ENCODE measurements at regions not wholly inside any gene's neighbourhood (a gene's known extent, or its start where the extent isn't known, plus 50 kb on each side); places are given as distances from the start of the nearest gene placed in this dataset.

DNA sequence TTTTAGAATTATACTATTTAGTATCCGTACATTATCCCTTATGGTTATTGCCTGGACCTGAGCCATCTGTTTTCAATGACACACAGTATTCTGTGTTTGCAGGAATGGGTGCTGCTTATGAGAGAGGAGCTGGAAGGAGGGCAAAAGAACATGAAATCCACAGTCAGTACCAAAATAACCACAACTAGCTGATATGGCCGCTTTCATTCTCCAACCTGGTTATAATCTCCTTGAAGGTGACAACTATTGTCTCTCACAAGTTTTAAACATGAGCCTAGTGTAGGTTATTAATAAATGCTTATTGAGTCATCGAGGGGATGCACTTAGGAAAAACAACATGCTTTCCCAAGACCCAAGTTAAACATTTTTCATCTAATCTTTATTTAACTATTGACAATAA lies 356.6 kb downstream of the BMP2 start:
- no peaks in the 10 kb centered on the region for H3K9me3 ChIP-seq
- intact Hi-C loops (cut with DNase I; ENCODE audit: low total_unique reads) (no loop called here), in situ Hi-C loops (cut with MboI; ENCODE audit: low pct_ligation_motif_present in 1 of 4, low pct_unique_long_range_greater_than_20kb in 1 of 4, low sequenced_read_pairs in 3 of 4) (no loop called here)
- H3K27me3 ChIP-seq, result no peaks in the 10 kb centered on the region
- 48 to 66% methylated on average over 2 to 3 of the region's 3 CpGs for WGBS, 2 donors (ENCODE audit: low coverage in 1 of 2)
- no peak overlapping the region for H3K27ac ChIP-seq
- no peaks in the 10 kb centered on the region for H3K36me3 ChIP-seq
- no peaks in the 10 kb centered on the region for H3K4me1 ChIP-seq
- no peak for DNase-seq
- no peak for TF ChIP-seq POLR2AphosphoS5 (IDR thresholded peaks at IDR 0.05)
- TF ChIP-seq, protein P1, sequence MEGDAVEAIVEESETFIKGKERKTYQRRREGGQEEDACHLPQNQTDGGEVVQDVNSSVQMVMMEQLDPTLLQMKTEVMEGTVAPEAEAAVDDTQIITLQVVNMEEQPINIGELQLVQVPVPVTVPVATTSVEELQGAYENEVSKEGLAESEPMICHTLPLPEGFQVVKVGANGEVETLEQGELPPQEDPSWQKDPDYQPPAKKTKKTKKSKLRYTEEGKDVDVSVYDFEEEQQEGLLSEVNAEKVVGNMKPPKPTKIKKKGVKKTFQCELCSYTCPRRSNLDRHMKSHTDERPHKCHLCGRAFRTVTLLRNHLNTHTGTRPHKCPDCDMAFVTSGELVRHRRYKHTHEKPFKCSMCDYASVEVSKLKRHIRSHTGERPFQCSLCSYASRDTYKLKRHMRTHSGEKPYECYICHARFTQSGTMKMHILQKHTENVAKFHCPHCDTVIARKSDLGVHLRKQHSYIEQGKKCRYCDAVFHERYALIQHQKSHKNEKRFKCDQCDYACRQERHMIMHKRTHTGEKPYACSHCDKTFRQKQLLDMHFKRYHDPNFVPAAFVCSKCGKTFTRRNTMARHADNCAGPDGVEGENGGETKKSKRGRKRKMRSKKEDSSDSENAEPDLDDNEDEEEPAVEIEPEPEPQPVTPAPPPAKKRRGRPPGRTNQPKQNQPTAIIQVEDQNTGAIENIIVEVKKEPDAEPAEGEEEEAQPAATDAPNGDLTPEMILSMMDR (IDR thresholded peaks at IDR 0.05), result no peak
- no peak for TF ChIP-seq EP300 (IDR thresholded peaks at IDR 0.05; ENCODE audit: low read depth)
- no peak for TF ChIP-seq POLR2A (IDR thresholded peaks at IDR 0.05)
- H3K4me3 ChIP-seq, result no peak overlapping the region

DNA sequence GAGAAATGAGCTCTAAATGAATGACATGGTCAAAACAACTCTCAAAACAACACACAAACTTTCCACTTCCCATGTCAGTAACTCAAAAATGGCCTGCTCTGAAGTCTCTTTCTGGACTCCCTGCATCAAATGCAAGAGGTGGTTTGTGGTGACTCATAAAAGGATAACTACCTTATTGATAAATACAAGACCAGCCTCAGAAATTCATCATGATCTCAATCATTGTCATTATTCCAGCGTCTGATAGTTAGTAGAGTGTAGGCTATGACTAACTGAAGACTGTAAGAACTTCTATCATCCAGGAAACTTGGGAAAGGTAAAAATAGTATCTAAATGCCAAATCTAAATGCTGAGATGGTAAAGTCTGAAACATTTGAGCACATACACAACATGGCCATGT lies 369.4 kb downstream of the BMP2 start:
- DNase-seq, result no peak
- no peak for TF ChIP-seq EP300 (IDR thresholded peaks at IDR 0.05; ENCODE audit: low read depth)
- TF ChIP-seq POLR2A (IDR thresholded peaks at IDR 0.05), result no peak
- no peak for TF ChIP-seq POLR2AphosphoS5 (IDR thresholded peaks at IDR 0.05)
- TF ChIP-seq, protein P1 (IDR thresholded peaks at IDR 0.05), result no peak
- H3K9me3 ChIP-seq, result no peaks in the 10 kb centered on the region
- H3K27ac ChIP-seq, result no peak overlapping the region
- WGBS, 2 donors (ENCODE audit: low coverage in 1 of 2), result 81% methylated on average over 1 of the region's 1 CpG; no CpG with 5 or more reads in 1 of the 2 donors
- in situ Hi-C loops (cut with MboI; ENCODE audit: low pct_ligation_motif_present in 1 of 4, low pct_unique_long_range_greater_than_20kb in 1 of 4, low sequenced_read_pairs in 3 of 4) (no loop called here), intact Hi-C loops (cut with DNase I; ENCODE audit: low total_unique reads) (no loop called here)
- H3K27me3 ChIP-seq, result no peaks in the 10 kb centered on the region
- no peaks in the 10 kb centered on the region for H3K36me3 ChIP-seq
- no peak overlapping the region for H3K4me3 ChIP-seq
- H3K4me1 ChIP-seq, result no peaks in the 10 kb centered on the region

DNA sequence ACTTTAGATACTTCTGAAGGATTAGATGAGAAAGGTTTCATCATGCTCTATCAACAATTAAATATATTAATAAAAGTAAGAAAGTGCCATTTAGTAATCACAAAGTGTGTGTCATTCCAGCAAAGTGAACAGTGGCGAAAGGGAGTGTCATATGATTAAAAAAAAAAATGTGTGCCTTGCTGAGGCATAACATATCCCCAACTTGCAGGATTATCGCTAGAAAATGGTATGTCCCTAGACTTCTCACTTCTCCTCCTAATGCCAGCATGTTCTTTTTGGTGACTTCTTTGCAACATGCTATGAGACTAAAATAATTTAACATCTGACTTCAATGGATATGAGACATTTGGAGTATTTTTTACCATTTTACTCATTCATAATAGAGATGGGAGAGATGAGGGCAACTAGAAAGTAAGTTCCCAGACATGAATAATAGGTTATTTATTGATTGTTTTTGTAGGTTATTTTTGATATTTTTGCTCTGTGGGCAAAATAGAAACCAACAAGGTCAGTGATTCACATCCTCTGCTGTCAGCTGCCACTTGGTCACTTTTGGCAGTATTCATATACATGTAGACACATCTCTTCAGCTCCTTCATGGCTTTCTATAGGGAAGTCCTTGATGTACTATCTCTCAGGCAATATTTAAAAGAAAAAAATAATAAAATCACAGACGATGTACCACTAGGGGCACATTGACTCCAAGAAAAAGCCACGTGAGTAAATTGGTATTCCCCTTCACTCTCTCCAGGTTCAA lies 370.1 kb downstream of the BMP2 start:
- H3K27me3 ChIP-seq, result no peaks in the 10 kb centered on the region
- no peak for DNase-seq
- WGBS, 2 donors (ENCODE audit: low coverage in 1 of 2), result 65 to 67% methylated on average over 4 of the region's 4 CpGs
- H3K4me3 ChIP-seq, result no peak overlapping the region
- in situ Hi-C loops (cut with MboI; ENCODE audit: low pct_ligation_motif_present in 1 of 4, low pct_unique_long_range_greater_than_20kb in 1 of 4, low sequenced_read_pairs in 3 of 4) (no loop called here), intact Hi-C loops (cut with DNase I; ENCODE audit: low total_unique reads) (no loop called here)
- H3K27ac ChIP-seq, result no peak overlapping the region
- H3K9me3 ChIP-seq, result no peaks in the 10 kb centered on the region
- no peaks in the 10 kb centered on the region for H3K36me3 ChIP-seq
- TF ChIP-seq POLR2AphosphoS5 (IDR thresholded peaks at IDR 0.05) (no peak), EP300 (IDR thresholded peaks at IDR 0.05; ENCODE audit: low read depth) (no peak), POLR2A (IDR thresholded peaks at IDR 0.05) (no peak)
- TF ChIP-seq, protein P1 (IDR thresholded peaks at IDR 0.05), result no peak
- H3K4me1 ChIP-seq, result no peaks in the 10 kb centered on the region

DNA sequence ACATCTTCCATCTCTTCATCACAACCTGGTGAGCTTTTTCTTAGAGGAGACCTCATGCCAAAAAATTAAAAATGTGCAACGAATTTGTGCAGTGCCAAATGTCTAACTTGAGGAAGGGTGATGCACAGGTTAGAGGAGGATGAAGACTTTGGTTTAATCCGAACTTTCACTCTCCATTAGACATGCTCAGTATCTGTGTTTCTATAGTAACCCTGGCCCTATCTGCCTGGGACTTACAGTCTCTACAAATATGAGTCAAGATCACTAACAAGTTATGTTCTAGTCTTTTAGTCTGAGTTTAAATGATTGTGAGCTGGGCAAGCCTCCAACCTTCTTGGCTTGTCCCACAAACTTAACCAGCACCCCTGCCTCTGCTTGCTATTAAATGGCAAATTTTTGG lies 377.0 kb downstream of the BMP2 start:
- in situ Hi-C loops (cut with MboI; ENCODE audit: low pct_ligation_motif_present in 1 of 4, low pct_unique_long_range_greater_than_20kb in 1 of 4, low sequenced_read_pairs in 3 of 4), result no loop called here

More for the DNA sequence above, 377.0 kb downstream of the BMP2 start:
- TF ChIP-seq POLR2A (IDR thresholded peaks at IDR 0.05) (no peak), POLR2AphosphoS5 (IDR thresholded peaks at IDR 0.05) (no peak), EP300 (IDR thresholded peaks at IDR 0.05; ENCODE audit: low read depth) (no peak)
- TF ChIP-seq, protein P1 (IDR thresholded peaks at IDR 0.05), result no peak
- H3K4me1 ChIP-seq, result no peaks in the 10 kb centered on the region
- no peak for DNase-seq
- H3K27me3 ChIP-seq, result no peaks in the 10 kb centered on the region
- intact Hi-C loops (cut with DNase I; ENCODE audit: low total_unique reads), result no loop called here
- WGBS, 2 donors (ENCODE audit: low coverage in 1 of 2), result 60 to 66% methylated on average over 2 of the region's 2 CpGs
- H3K36me3 ChIP-seq, result no peaks in the 10 kb centered on the region
- H3K27ac ChIP-seq, result no peak overlapping the region
- no peaks in the 10 kb centered on the region for H3K9me3 ChIP-seq
- no peak overlapping the region for H3K4me3 ChIP-seq

Data from transverse colon (tissue), 4 donors.